Stimulated activated CD4-positive, alpha-beta T cell treated with anti-CD3 and anti-CD28 coated beads, Interleukin-12 subunit alpha, Interleukin-12 subunit beta, amount 100 ng/mL, for 24 hours (primary cell): ENCODE measurements at regions not wholly inside any gene's neighbourhood (a gene's known extent, or its start where the extent isn't known, plus 50 kb on each side); places are given as distances from the start of the nearest gene placed in this dataset.

ENCODE experiments used
- DNase-seq, 2 experiments: peaks; one replicate each; pipeline ENCODE4 v3.0.0-alpha.2; 2020; ENCODE audit warnings: low read depth in 2 of 2

GRCh38 chr2:220628252-220628651 lies 943.9 kb downstream of the EPHA4 start:
- no peak for DNase-seq

GRCh38 chr2:220641137-220641536 lies 931.0 kb downstream of the EPHA4 start:
- no peak for DNase-seq

- DNase-seq, result no peak
Measured at GRCh38 chr2:220646424-220646823, 925.7 kb downstream of the EPHA4 start.

DNA sequence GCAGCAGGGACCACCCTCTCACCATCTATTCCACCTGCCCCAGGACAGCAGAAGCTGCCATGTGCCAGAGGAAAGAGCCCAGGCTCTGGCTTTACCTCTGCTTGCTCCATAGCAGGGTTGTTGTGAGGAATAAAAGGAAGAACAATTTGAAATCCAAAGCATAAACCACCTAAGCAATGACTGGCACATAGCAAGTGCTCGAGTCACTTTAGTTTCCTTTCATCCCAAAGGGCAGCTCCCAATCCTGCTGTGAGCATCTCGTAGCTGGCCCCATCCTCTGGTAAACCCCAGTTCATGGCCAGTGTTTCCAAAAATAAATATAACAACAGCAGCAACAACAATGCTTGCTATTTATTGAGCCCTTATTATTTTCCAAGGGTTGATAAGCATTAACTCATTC lies 923.5 kb downstream of the EPHA4 start:
- DNase-seq, result no peak

DNA sequence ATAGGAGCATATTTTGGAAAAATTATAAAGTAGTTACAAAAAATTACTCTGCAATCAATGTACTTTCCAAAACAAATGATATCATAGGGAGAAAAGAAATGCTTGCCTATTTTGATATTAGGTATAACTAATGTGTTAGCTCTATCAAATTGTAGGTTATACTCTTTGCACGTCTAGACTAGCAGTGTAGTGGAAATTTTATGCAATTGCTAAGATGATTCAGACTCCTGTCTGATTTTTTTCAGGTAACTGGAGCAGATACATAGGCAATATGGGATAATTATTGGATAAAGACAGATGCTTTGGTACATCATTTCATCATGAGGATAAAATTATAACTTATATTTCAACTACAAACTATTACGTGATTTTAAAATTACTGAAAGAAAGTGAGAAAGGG lies 918.3 kb downstream of the EPHA4 start:
- DNase-seq, result no peak

DNA sequence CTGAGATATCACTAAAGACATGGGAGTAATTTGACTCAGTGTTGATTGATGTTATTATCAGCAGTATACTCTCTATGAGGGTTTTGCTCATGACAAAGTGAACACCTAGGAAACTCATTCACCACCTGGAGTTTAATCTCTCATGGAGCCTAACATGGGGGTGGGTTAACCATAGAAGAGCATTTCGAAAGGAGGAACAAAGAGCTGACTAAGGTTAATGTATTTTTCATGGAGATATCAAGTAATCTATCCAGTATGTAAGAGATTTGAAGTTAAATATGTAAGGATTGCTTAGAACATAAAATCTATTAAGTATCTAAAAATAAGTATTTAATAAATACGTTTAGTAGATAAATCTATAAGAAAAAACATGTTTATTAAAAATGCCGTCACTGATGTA lies 917.8 kb downstream of the EPHA4 start:
- no peak for DNase-seq

DNA sequence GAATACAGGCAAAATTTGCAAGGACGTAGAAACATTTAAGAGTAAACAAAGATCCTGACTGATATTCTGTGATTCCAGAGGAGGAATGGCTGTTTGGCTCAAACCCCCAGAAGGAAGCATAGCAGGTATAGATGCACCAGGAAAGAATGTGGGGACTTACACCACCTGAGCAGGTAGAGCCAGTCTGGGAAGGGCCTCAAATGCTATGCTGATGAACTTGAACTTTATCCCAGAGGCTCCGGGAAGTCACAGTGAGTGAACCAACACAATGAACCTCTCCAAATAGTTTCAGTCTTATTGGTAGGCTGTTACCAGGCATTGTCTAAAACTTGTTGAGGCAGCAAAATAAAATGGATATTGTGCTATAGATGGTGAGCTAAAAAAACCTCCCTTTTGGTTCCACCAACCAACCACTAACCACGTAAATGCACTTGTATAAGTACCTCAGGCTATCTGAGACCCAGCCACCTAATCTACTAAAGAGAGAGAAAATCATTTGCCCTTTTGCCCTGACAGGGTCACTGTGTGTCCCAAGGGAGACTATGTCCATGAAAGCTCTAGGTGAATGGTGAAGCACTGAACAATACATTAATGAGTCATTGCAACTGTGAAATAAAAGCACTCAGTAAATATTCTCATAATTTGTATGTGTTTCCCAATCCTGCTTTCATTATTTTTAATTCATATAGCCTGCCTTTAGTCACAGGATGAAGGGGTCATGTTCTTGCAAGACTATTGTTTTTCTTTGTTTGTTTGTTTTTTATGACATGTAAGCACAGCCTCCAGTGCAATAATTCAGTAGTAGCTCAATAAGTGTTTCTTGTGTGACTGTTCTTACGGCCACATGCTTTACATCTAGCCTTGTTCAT lies 911.6 kb downstream of the EPHA4 start:
- no peak for DNase-seq

GRCh38 chr2:220662431-220662830 lies 909.7 kb downstream of the EPHA4 start:
- no peak for DNase-seq

DNA sequence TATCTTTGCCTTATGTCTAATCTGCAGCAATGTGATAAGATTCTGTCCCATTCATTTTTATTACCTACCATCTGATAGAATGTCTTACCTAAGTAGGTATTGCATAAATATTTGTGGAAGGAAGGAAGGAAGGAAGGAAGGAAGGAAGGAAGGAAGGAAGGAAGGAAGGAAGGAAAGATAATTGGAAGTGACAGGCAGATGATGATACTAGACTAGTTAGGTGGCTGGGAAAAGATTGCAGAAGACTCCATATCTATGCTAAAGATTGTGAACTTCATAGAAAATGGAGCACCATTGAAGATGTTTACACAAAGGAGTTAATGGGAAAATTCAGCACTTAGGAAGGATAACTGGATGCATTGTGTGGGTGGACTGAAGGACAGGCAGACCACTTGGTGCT lies 909.0 kb downstream of the EPHA4 start:
- no peak for DNase-seq

GRCh38 chr2:220664272-220665107 lies 907.6 kb downstream of the EPHA4 start:
- DNase-seq, result no peak

- DNase-seq, result no peak
Measured at GRCh38 chr2:220665108-220665471, 907.0 kb downstream of the EPHA4 start.

DNA sequence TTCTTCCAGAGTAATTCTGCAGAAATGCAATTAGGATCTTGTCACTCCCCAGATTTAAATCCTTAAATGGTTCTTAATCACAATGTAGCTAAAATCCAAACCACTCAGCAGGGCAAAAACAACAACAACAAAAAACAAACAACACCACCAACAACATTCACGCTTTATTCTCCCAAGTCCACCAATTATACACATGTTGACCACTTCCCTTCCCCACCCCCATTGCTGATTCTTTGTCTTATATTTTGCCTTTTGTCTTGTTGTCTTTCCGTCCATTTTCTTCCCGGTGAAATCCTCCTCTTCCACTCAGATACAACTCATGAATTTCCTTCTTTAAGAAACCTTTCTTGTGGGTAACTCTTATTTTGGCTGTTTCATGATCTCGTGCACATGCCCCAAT lies 902.8 kb downstream of the EPHA4 start:
- DNase-seq, result no peak

- no peak for DNase-seq
Measured at GRCh38 chr2:220670511-220670910, 901.6 kb downstream of the EPHA4 start.

GRCh38 chr2:220673151-220673874 lies 898.8 kb downstream of the EPHA4 start:
- DNase-seq, result no peak

GRCh38 chr2:220674033-220674432 lies 898.1 kb downstream of the EPHA4 start:
- no peak for DNase-seq

DNA sequence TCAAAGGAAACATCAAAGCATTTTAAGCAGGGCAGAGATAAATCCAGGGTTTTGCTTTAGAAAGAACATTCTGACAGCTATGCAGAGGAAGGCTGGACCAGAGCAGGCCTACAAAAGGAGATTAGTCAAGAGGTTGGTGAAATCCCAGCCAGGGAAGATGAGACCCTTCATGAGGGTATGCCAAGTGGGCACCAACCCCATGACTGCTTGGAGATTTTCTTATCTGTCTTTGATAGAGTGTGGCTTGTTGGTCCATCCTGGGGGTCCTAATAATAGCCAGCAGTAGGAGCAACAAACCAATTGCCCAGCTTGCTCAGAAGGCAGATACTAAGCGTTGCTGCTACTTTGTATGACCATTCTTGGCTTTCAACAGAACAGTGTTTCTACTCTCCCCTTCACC lies 895.4 kb downstream of the EPHA4 start:
- DNase-seq, result no peak

GRCh38 chr2:220678943-220679342 lies 893.2 kb downstream of the EPHA4 start:
- no peak for DNase-seq

- DNase-seq, result no peak
Measured at GRCh38 chr2:220682616-220683015, 889.5 kb downstream of the EPHA4 start.

DNA sequence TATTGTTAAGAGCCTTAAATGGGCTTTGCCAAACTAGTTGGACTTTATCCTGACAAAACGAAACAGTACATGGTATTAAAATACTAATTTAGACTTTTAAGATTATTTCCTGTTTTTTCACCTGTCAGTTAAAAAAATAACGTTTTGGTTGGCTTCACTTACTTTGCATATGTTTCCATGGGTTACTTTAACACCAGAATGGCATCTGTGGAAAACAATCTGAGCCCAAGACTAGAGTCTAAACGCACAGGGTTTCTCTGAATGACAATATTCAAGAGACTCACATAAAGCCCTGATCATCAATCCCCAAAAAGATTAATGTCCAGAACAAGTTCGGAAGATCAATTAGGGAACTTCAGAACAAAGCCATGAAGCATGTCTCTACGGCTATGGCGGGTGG lies 888.0 kb downstream of the EPHA4 start:
- no peak for DNase-seq

GRCh38 chr2:220687231-220687843 lies 884.8 kb downstream of the EPHA4 start:
- peak; percentile 17 to 51 for DNase-seq

DNA sequence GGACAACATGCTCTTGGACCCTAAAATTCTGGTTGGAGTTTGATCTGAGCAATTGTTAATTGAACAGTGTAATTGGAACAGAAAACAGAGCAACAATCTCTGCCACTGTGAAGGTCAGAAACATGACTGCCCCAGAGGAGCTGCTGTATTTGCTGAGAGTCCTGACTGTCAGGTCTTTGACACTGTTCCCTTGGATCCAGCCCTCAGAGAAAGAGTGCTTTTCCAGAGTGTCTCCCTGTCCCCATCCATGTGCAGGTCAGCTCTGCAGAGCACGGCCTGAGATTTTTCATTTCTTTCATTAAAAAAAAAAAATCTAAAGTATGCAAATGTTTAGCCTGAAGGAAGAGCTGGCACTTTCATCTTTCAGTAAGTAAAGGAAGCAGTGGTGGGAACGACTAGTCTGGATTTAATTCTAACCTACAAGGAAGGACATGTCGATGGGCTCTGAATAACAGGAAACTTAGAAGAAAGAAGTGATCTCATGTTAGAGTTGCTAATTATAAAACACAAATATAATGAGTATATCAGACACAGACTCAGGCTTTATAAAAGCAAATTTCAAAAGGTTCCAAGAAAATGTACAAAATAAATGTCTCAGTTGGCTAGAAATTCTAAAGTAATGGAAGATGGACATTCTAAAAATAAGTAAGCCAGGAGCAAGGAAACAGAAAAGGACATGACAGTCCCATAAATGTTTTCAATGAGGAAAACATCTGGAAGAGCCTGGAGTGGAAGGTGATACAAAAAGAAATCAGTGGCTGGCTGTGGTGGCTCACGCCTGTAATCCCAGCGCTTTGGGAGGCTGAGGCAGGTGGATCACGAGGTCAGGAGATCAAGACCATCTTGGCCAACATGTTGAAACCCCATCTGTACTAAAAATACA lies 876.5 kb downstream of the EPHA4 start:
- no peak for DNase-seq
